BLaER1 treated with 17β-estradiol and CSF1 and Interleukin-3, amounts not matched to agents 10 nM and 100 nM (cell line): ENCODE measurements at regions not wholly inside any gene's neighbourhood (a gene's known extent, or its start where the extent isn't known, plus 50 kb on each side); places are given as distances from the start of the nearest gene placed in this dataset.
"Not testable (repeated sequence)": the region's sequence is repeated elsewhere in the genome, so short reads cannot be mapped to it uniquely, and the experiment has no call there.

Source experiments
- H3K27ac ChIP-seq, 11 experiments: shearing (Covaris generic); formaldehyde crosslinking; 2 replicates each; pipeline ENCODE4 v1.8.1; 2022
- H3K27me3 ChIP-seq, 11 experiments: shearing (Covaris generic); formaldehyde crosslinking; 2 replicates each; pipeline ENCODE4 v1.8.1; 2022
- H3K36me3 ChIP-seq, 11 experiments: shearing (Covaris generic); formaldehyde crosslinking; 2 replicates each; pipeline ENCODE4 v1.8.1; 2022
- H3K4me1 ChIP-seq, 10 experiments: shearing (Covaris generic); formaldehyde crosslinking; 2 replicates each; pipeline ENCODE4 v1.8.1; 2022
- H3K4me2 ChIP-seq, 11 experiments: shearing (Covaris generic); formaldehyde crosslinking; 2 replicates each; pipeline ENCODE4 v1.8.1; 2022
- H3K4me3 ChIP-seq, 10 experiments: shearing (Covaris generic); formaldehyde crosslinking; 2 replicates each; pipeline ENCODE4 v1.8.1; 2022
- H3K9ac ChIP-seq, 11 experiments: shearing (Covaris generic); formaldehyde crosslinking; 2 replicates each; pipeline ENCODE4 v1.8.1; 2022
- H3K9me3 ChIP-seq, 11 experiments: shearing (Covaris generic); formaldehyde crosslinking; replicated peaks in 1 of 11; 2 replicates each; pipeline ENCODE4 v1.8.1; 2022
- H4K20me1 ChIP-seq, 11 experiments: shearing (Covaris generic); formaldehyde crosslinking; 2 replicates each; pipeline ENCODE4 v1.8.1; 2022
- Cebpa-rat ChIP-seq, 11 experiments: shearing (Covaris generic); IDR thresholded peaks; 2 replicates each; pipeline ENCODE4 v1.8.1; 2022

- Histone ChIP-seq H3K27me3 (no peaks in the 10 kb centered on the region), H4K20me1 (no peaks in the 10 kb centered on the region), H3K9me3 (peaks cover 6 to 16% (median 9%) of the 10 kb centered on the region in 11 experiments; a peak in 14 of 22 replicates), H3K36me3 (no peaks in the 10 kb centered on the region), H3K4me2 (no peak overlapping the region), H3K4me3 (no peak overlapping the region), H3K9ac (no peak overlapping the region), H3K27ac (no peak overlapping the region), H3K4me1 (peaks cover 4 to 20% (median 13%) of the 10 kb centered on the region in 10 experiments; a peak in 19 of 20 replicates)
- no peak for TF ChIP-seq Cebpa-rat (IDR thresholded peaks at IDR 0.05)
Measured at GRCh38 chrX:104419926-104420325, 146.1 kb upstream of the IL1RAPL2 start.

GRCh38 chrX:104419211-104419610 lies 146.8 kb upstream of the IL1RAPL2 start:
- H3K9ac ChIP-seq: no peak overlapping the region
- no peak overlapping the region for H3K27ac ChIP-seq
- TF ChIP-seq Cebpa-rat (IDR thresholded peaks at IDR 0.05): no peak
- peaks cover 4 to 20% (median 13%) of the 10 kb centered on the region in 10 experiments; a peak in 19 of 20 replicates for H3K4me1 ChIP-seq
- H3K4me2 ChIP-seq: no peak overlapping the region
- no peaks in the 10 kb centered on the region for H4K20me1 ChIP-seq
- H3K9me3 ChIP-seq: peaks cover 6 to 16% (median 9%) of the 10 kb centered on the region in 11 experiments; a peak in 14 of 22 replicates
- no peaks in the 10 kb centered on the region for H3K36me3 ChIP-seq
- no peak overlapping the region for H3K4me3 ChIP-seq
- H3K27me3 ChIP-seq: no peaks in the 10 kb centered on the region

DNA sequence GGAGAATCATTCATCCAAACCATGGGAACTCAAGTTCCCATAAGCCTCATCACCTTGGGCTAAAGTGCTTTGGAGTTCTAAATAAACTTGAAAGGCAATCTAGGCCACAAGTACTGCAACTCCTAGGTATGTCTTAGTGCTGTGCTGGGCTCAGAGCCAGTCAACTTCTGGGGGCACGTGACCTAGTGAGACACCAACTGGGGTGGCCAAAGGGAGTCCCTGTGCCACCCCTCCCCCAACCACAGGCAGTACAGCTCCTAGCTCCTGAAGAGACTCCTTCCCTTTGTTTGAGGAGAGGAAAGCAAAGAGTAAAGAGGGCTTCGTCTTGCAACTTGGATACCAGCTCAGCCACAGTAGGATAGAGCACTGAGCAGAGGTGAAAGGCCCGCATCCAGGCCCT lies 154.2 kb upstream of the IL1RAPL2 start:
- no peaks in the 10 kb centered on the region for H3K4me1 ChIP-seq
- TF ChIP-seq Cebpa-rat (IDR thresholded peaks at IDR 0.05): no peak
- peaks cover 0 to 23% (median 10%) of the 10 kb centered on the region in 11 experiments; a peak in 13 of 22 replicates for H3K9me3 ChIP-seq
- H3K36me3 ChIP-seq: no peaks in the 10 kb centered on the region
- no peak overlapping the region for H3K9ac ChIP-seq
- no peak overlapping the region for H3K4me3 ChIP-seq
- H3K27ac ChIP-seq: no peak overlapping the region
- H4K20me1 ChIP-seq: no peaks in the 10 kb centered on the region
- H3K27me3 ChIP-seq: no peaks in the 10 kb centered on the region
- no peak overlapping the region for H3K4me2 ChIP-seq

- Histone ChIP-seq H3K9me3 (peaks cover 0 to 5% (median 0%) of the 10 kb centered on the region in 11 experiments; a peak in 1 of 22 replicates), H4K20me1 (no peaks in the 10 kb centered on the region), H3K27me3 (no peaks in the 10 kb centered on the region), H3K9ac (no peak overlapping the region), H3K4me2 (no peak overlapping the region), H3K27ac (no peak overlapping the region), H3K4me3 (no peak overlapping the region), H3K36me3 (no peaks in the 10 kb centered on the region), H3K4me1 (no peaks in the 10 kb centered on the region)
- TF ChIP-seq Cebpa-rat (IDR thresholded peaks at IDR 0.05): no peak
Measured at GRCh38 chrX:104400387-104400786, 145.7 kb upstream of the ESX1 start.

- Histone ChIP-seq H4K20me1 (no peaks in the 10 kb centered on the region), H3K9ac (no peak overlapping the region), H3K27ac (no peak overlapping the region), H3K4me2 (no peak overlapping the region), H3K36me3 (no peaks in the 10 kb centered on the region), H3K9me3 (no peaks in the 10 kb centered on the region; a peak in 1 of 22 replicates), H3K4me3 (no peak overlapping the region), H3K27me3 (no peaks in the 10 kb centered on the region), H3K4me1 (no peaks in the 10 kb centered on the region)
- TF ChIP-seq Cebpa-rat (IDR thresholded peaks at IDR 0.05): no peak
Measured at GRCh38 chrX:104392350-104392749, 137.6 kb upstream of the ESX1 start.

GRCh38 chrX:104391906-104392305 lies 137.2 kb upstream of the ESX1 start:
- TF ChIP-seq Cebpa-rat (IDR thresholded peaks at IDR 0.05): no peak
- no peaks in the 10 kb centered on the region for H3K4me1 ChIP-seq

GRCh38 chrX:104376937-104377336 lies 122.2 kb upstream of the ESX1 start:
- no peaks in the 10 kb centered on the region for H3K36me3 ChIP-seq
- H3K9me3 ChIP-seq: no peaks in the 10 kb centered on the region
- no peaks in the 10 kb centered on the region for H3K4me1 ChIP-seq
- no peaks in the 10 kb centered on the region for H3K27me3 ChIP-seq
- TF ChIP-seq Cebpa-rat (IDR thresholded peaks at IDR 0.05): no peak
- no peak overlapping the region for H3K9ac ChIP-seq
- no peak overlapping the region for H3K4me2 ChIP-seq
- no peak overlapping the region for H3K27ac ChIP-seq
- no peak overlapping the region for H3K4me3 ChIP-seq
- H4K20me1 ChIP-seq: no peaks in the 10 kb centered on the region

More at GRCh38 chrX:104391906-104392305, 137.2 kb upstream of the ESX1 start:
- Histone ChIP-seq H3K4me3 (no peak overlapping the region), H4K20me1 (no peaks in the 10 kb centered on the region), H3K9me3 (no peaks in the 10 kb centered on the region; a peak in 1 of 22 replicates), H3K36me3 (no peaks in the 10 kb centered on the region), H3K4me2 (no peak overlapping the region), H3K27me3 (no peaks in the 10 kb centered on the region), H3K9ac (no peak overlapping the region), H3K27ac (no peak overlapping the region)

DNA sequence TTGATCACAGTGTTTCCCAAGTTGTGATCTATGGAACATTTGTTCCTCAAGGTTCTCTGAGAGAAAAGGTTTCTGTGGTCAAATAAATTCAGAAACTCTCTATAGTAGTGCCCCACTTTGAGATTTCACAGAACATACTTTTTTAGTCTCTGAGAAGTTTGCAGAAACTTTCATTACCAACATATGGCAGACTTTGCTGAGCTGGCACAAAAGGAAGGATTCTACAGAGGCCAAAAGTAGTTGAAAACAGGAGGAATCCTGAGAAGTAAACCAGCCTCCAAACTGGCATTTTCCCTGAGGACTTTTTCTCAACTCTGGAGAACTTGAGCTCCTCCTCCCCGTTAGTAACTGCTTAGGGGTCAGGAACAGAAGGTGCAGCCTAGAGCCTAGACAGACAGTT lies 117.8 kb upstream of the ESX1 start:
- TF ChIP-seq Cebpa-rat (IDR thresholded peaks at IDR 0.05): no peak

DNA sequence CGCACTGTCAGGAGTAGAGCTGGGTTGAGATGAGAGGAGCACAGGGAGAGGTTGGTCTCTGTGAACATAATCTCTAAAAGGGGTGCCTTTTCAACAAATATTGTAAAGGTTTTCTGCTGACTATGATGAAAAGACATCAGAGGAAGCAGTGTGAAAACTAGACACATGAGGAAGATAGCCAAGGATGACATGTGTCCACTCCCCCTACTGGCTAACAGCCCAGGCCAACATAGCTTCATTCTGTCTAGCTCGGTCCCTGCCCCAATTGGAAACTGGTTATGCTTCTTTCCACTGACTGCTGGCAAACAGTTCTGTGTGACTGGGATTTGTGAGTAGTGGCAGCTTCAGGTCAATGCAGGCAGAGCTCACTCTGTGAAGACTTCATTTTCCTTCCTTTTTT lies 115.4 kb upstream of the ESX1 start:
- no peaks in the 10 kb centered on the region for H3K36me3 ChIP-seq
- no peak overlapping the region for H3K4me3 ChIP-seq
- no peaks in the 10 kb centered on the region for H4K20me1 ChIP-seq
- H3K27ac ChIP-seq: no peak overlapping the region
- H3K27me3 ChIP-seq: no peaks in the 10 kb centered on the region
- peaks cover 0 to 7% (median 0%) of the 10 kb centered on the region in 10 experiments; a peak in 2 of 20 replicates for H3K4me1 ChIP-seq
- H3K9ac ChIP-seq: no peak overlapping the region
- no peak overlapping the region for H3K4me2 ChIP-seq
- TF ChIP-seq Cebpa-rat (IDR thresholded peaks at IDR 0.05): no peak
- H3K9me3 ChIP-seq: no peaks in the 10 kb centered on the region

More for the DNA sequence above, 117.8 kb upstream of the ESX1 start:
- H3K4me3 ChIP-seq: no peak overlapping the region
- no peak overlapping the region for H3K27ac ChIP-seq
- H3K4me2 ChIP-seq: no peak overlapping the region
- no peaks in the 10 kb centered on the region for H3K27me3 ChIP-seq
- no peaks in the 10 kb centered on the region for H3K36me3 ChIP-seq
- H3K9me3 ChIP-seq: no peaks in the 10 kb centered on the region
- H3K4me1 ChIP-seq: peaks cover 0 to 7% (median 0%) of the 10 kb centered on the region in 10 experiments; a peak in 2 of 20 replicates
- H3K9ac ChIP-seq: no peak overlapping the region
- H4K20me1 ChIP-seq: no peaks in the 10 kb centered on the region

DNA sequence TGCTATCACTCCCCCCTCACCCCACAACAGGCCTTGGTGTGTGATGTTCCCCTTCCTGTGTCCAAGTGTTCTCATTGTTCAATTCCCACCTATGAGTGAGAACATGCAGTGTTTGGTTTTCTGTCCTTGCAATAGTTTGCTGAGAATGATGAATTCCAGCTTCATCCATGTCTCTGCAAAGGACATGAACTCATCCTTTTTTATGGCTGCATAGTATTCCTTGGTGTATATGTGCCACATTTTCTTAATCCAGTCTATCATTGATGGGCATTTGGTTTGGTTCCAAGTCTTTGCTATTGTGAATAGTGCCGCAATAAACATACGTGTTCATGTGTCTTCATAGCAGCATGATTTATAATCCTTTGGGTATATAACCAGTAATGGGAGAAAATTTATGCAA lies 106.0 kb upstream of the ESX1 start:
- not testable (repeated sequence) for H3K4me3 ChIP-seq, H3K36me3 ChIP-seq, H3K9ac ChIP-seq, H3K4me2 ChIP-seq, H3K27me3 ChIP-seq, H3K27ac ChIP-seq, H3K9me3 ChIP-seq, H4K20me1 ChIP-seq, H3K4me1 ChIP-seq
